HG02938 (cell line): ENCODE measurements at regions not wholly inside any gene's neighbourhood (a gene's known extent, or its start where the extent isn't known, plus 50 kb on each side); places are given as distances from the start of the nearest gene placed in this dataset.
A peak's percentile ranks its signal among the peaks of the same experiment; 100 is the strongest.

Source experiments
- ATAC-seq: cut with Tn5 transposase; IDR thresholded peaks from one replicate; pipeline ENCODE4 v1.9.1; 2021; ENCODE audit warnings: mild to moderate bottlenecking, moderate library complexity; ENCODE audit not compliant: unreplicated experiment

- no peak for ATAC-seq
These were observed 186.3 kb upstream of the ATP11B start for GRCh38 chr3:182606905-182607504.

DNA sequence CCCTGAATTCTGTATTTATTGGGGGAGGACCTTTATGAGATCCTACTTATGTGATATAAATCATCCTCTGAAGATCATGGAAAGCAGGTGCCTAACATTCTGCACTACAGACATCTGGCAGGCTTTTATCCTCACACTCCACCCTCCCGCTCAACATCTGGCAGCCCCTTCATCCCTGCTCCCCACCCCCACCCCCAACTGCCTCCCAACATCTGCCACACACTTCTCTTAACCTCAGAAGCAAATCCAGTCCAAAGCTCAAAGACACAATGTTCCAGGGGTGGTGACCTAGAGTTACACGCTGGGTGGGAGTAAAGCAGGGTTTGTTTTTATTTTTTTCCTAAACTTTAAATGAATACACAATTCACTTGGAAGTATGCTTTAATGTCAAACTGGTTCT is 184.5 kb upstream of the ATP11B start:
- no peak for ATAC-seq

DNA sequence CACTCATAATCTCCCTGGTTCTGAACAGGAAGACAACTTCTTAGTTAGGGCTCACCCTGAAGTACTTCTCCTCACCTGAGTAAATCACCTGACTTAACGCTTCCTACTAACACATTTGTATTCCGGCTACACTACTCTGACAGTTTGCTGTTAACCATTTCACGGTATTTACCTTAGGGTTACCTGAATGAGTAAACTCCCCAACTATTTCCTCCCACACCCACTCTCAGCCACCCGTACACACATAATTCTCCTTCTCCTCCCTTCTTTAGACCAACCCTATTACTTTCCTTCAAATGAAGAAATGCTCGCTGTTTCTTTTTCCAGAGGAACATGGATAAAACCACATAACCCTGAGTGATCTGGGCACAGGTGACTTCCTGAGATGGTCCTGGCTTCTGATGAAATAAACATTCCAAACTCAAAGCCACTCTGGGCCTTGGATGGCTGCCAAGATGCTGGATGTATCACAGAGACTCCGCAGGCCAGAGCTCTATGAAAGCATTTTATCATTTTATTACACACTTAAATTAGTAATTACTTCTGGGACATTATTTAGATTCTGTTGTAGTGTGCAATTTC is 183.6 kb upstream of the ATP11B start:
- ATAC-seq: no peak

- ATAC-seq: no peak
These were observed 181.0 kb upstream of the ATP11B start for GRCh38 chr3:182612332-182612731.

DNA sequence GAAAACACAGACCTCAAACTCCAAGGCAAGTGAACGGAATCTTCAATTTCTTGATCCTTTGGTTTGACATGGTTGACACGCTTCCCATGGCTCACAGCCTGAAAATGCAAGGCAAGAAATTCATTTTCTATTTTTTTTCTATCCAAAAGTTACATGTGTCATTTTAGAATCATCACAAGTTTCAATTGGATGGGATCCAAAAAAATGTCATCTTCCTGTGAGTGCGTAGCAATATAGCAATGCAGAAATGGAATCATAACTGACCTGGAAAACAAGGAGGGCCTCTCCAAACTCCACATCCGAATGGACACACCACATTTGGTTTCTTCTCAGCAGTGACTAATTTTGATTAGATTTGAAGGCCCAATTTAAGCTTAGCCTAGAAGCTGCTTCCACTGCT is 175.8 kb upstream of the ATP11B start:
- ATAC-seq: no peak

GRCh38 chr3:182618085-182618732 is 175.1 kb upstream of the ATP11B start:
- ATAC-seq: no peak

DNA sequence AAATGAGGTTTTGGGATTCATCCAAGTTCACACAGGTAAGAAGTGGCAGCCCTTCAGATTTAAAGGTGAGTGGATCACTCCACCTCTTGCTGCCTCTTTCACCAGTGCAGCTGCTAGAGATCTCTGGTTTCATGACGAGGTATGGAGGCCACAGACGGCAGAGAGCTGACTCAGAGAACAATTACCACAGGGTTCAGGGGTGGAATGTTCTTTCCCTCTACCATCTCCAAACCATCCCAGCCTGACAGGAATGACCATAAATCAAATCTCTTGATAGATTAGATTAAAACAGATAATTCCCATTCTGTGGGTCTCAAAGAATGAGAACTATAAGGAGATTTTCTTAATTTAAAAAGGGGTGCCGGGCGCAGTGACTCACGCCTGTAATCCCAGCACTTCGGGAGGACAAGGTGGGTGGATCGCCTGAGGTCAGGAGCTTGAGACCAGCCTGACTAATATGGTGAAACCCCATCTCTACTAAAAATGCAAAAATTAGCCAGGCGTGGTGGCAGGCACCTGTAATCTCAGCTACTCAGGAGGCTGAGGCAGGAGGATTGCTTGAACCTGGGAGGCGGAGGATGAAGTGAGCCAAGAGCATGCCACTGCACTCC is 174.2 kb upstream of the ATP11B start:
- no peak for ATAC-seq

GRCh38 chr3:182620723-182621434 is 172.4 kb upstream of the ATP11B start:
- ATAC-seq: no peak

- no peak for ATAC-seq
These were observed 171.7 kb upstream of the ATP11B start for GRCh38 chr3:182621435-182622240.

- ATAC-seq: no peak
These were observed 171.1 kb upstream of the ATP11B start for GRCh38 chr3:182622241-182622545.

DNA sequence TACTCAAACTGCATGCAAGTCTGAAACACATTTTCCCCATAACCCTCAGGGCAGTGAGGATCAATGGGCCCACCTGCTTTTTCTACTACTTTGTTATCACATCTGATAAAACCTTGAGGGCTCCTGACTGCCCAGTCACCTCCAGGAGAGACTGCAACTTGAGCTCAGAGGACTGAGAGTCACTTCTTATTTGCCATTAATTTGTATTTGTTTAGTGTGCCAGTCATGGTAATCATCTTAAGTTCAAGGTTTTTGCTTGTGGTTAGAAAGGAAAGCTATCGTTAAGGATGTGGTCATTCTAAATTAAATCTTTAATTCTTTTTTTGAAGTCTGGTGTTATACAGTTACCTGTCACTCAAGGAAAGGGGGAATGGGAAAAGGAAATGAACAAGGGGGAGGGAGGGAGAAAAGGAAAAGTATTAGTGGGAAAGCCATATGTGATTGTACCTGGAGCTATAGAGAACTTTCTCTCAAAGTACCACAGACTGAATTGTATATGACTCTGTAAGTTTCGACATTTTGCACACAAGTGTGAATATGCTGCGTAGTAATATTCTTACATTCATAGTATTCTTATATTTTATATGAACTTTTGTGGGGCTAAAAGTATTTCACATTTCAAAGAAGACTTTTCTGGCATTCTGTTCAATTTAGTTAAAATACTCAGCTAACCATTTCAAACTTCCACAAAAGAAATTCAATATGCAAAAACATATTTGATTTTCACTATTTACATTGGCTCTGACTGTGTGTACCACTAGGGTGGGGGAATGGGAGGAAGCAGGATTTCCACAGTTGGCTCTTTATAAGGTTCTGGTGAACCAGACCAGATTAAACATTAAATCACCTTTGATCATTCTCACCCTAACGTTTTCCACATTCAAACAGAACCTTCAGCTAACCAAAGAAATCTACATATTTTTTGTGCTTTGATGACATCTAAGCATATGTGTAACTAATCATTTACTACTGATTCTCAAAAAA is 166.5 kb upstream of the ATP11B start:
- ATAC-seq: peak; percentile 58

- ATAC-seq: no peak
These were observed 164.8 kb upstream of the ATP11B start for GRCh38 chr3:182628531-182628930.

DNA sequence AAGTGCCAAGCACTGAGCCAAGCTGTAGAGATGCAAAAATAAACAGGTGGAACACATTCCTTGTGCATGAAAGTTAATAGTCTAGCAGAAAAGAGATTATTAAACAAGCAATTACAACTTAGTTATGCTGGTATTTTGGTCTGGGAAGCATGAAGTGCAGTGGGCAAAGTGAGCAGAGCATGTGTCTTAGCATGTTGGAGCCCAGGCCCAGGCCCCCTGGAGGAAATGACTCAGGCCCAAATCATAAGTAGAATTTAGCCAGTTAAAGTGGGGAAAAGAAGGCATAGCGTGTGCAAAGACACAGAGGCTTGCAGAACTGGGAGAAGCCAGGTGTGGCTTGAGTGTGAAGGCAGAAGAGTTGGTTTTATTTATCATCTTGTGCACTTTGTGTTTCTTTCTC is 163.8 kb upstream of the ATP11B start:
- no peak for ATAC-seq

DNA sequence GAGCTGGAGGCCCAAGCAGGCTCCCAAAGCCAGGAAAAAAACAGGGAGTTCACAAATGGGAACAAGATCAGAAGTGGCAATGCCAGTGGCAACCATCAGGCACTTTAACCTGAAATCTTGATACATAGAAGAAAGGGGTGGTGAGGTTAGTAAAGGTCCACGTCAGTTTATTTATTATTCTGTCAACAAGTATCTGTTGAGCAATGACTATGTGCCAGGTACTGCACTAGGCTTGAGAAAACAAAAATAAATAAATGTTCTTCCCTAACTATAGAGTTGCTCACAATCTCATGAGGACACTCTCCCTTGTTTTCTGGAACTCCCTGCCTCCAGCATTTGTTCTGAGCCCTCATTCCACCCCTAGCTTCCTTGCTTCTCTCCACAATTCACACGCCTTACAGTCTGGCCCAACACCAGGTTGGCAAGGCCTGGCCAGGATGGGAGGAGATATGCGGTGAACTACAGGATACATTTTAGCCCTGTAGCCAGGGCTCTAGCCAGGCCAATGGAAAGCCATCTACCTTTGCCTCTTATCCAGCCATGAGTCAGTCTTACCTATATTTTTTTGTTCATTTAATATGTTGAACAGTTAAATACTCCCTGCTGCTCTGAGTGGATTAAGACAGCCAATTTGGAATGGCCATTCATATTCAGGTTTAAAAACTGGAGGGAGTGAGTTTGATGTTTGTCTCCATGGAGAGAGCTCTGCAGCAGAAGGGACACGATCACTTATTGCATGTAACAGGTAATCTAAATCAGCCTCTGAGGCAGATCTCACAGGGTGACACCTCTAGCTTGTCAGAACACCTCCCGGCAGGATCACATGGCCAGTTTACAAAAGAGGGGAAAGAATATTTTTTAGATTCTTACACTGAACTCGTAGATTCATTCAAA is 161.9 kb upstream of the ATP11B start:
- no peak for ATAC-seq

DNA sequence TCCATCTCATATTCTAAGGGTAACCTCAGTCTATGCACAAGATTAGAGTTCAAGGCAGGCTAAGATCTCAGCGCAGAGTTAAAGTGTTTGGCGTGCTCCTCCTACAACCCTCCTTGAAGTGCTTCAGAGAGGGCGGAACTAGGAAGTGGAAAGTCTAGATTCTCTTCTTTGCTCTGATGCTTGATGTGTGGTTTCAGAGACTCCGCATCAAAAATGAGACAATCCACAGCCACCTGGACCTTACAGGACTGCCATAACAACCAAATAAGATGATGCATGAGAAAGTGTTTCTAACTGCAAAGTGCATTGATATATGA is 161.3 kb upstream of the ATP11B start:
- ATAC-seq: no peak

DNA sequence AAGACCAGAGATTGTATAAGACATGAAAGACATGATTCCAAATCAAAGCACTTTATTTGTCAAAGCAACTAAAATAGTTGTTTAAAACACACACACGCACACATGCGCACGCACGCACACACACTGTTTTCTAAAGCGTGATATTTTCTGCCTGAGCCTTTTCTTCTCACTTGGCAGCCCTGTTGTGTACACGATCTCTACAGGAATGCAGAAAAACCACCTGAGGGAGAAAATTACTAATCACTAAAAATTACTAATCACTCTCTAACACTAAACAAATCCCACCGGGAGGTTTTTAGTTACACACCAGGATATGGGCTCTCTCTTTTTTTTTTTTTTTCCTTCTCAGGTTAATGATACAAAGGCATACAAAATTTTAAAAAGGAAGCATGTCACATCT is 160.1 kb upstream of the ATP11B start:
- no peak for ATAC-seq

DNA sequence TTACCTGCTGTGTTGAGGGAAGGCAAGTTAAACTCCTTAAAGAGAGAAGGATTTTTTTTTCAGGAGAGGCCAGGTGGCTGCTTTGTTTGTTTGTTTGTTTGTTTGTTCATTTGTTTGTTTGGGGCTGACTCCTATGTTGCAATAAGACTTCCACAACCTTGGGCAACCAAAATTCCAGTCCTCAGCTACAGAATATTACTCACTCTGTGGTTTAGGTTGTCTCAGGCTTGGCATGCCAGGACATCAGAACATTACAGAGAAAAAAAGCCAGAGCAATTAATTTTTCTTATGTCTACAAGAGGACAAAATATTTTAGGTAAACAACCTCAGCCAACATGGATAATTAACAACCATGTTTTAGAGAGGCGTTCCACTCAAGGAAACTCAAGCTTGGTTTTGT is 156.7 kb upstream of the ATP11B start:
- ATAC-seq: no peak

- no peak for ATAC-seq
These were observed 155.8 kb upstream of the ATP11B start for GRCh38 chr3:182637350-182638110.
